GM21576 (cell line): ENCODE measurements at regions not wholly inside any gene's neighbourhood (a gene's known extent, or its start where the extent isn't known, plus 50 kb on each side); places are given as distances from the start of the nearest gene placed in this dataset.
"Not testable (repeated sequence)": the region's sequence is repeated elsewhere in the genome, so short reads cannot be mapped to it uniquely, and the experiment has no call there.

Experiments
- ATAC-seq: cut with Tn5 transposase; IDR thresholded peaks from one replicate; pipeline ENCODE4 v1.9.1; 2021; ENCODE audit warnings: mild to moderate bottlenecking, moderate library complexity; ENCODE audit not compliant: unreplicated experiment

DNA sequence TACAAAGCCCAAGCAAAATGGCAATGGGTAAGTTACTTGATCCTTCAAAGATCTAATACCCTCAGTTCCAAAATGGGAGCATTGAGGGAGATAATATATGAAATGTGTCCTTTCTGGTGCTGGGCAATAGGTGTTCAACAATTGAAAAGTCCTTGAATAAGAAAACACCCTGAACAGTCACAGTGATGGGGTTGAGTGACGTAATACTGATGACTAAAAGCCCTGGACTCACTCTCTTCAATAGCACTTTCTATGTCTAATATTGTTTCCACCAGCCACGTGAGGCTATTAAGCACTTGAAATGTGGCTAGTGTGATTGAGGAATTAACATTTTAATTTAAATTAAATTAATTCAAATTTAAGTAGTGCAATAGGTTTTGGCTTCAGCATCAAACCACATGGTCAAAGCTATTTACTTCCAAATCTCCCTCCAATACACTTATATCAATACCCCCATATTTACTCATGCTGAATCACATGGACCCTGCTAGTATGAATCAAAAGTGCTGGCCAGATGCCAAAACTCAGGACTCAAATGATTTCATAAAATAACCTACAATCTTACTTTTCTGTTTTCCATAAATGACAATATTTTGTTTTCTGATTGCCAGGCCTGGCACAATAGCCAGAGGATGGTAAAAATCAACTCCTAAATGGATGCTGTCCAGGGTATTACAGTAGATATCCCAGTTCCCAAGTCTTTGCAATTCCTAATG, 516.2 kb downstream of the HAPSTR1 start:
- ATAC-seq: no peak

- ATAC-seq: no peak
These were observed 519.3 kb downstream of the HAPSTR1 start for GRCh38 chr16:9610727-9611126.

- no peak for ATAC-seq
These were observed 520.8 kb downstream of the HAPSTR1 start for GRCh38 chr16:9612267-9612666.

GRCh38 chr16:9614389-9614788, 522.9 kb downstream of the HAPSTR1 start:
- no peak for ATAC-seq

DNA sequence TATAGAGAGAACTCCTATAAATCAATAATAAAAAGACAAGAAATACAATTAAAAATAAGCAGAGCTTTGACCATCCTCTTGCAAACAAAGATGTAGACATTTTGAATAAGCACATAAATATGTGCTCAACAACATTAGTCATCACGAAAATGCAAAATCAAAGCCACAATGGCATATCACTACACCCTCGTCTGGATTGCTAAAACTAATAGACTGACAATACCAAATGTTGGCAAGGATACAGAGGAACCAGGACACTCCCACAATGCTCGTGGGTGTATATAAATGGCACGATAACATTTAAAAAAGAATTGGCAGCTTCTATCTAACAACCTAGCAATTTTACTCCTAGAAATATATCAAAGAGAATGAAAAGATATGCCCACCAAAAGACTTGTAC, 530.8 kb downstream of the HAPSTR1 start:
- ATAC-seq: no peak

GRCh38 chr16:9625122-9625521, 533.7 kb downstream of the HAPSTR1 start:
- no peak for ATAC-seq

DNA sequence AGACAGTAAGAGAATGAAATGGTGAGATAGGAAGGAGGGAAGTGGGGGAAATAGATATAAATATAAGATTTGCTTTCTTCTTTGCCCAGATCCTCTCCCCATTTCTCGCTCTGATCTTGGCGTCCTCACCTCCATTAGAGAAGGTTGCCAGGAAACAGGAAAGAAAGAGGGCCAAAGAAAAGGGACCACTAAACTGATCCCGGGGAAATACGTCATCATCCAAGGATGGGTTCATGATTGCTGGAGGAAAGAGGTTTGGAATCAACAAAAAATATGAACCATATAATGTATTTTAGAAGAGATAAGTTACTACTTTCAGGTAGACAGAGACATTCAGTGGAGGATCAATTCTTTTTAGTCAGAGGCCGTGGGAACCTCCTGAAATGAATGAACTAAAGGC, 536.0 kb downstream of the HAPSTR1 start:
- ATAC-seq: no peak

- ATAC-seq: no peak
These were observed 538.7 kb downstream of the HAPSTR1 start for GRCh38 chr16:9630119-9630518.

DNA sequence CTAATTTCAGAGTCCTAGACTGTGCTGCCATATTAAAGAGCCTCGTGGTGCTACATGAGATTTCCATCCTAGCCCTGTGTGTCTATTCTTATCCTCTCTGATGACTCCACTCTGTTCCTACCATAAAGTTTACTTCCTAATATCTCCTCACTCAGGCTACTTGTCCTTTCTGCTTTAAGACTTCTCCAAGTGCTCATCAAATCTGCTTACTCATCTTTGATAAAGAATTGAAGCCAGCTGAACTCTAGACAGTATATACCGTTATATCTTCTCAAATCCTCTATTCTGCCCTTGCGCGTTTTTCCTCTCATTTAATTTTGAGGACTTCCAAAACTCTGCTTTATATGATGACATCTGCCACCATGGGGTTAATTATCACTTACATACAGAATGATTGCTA, 539.5 kb downstream of the HAPSTR1 start:
- no peak for ATAC-seq

- ATAC-seq: no peak
These were observed 542.4 kb downstream of the HAPSTR1 start for GRCh38 chr16:9633844-9634243.

DNA sequence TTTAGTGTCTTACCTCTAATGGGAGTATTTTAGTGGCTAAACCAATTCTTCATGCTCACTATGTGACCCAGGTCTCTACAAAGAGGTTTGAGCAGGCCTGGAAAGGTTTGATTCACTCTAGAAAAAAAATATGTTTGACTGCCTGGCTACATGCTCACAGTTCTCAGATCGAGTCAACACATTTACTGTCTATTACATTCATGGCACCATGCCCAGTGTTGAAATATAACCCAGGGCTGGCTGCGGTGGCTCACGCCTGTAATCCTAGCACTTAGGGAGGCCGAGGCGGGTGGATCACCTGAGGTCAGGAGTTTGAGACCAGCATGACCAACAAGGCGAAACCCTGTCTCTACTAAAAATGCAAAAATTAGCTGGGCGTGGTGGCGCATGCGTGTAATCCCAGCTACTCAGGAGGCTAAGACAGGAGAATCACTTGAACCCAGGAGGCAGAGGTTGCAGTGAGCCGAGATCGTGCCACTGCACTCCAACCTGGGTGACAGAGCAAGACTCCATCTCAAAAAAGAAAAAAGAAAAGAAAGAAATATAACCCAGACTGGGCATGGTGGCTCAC, 543.8 kb downstream of the HAPSTR1 start:
- not testable (repeated sequence) for ATAC-seq

- no peak for ATAC-seq
These were observed 538.0 kb downstream of the GRIN2A start for GRCh38 chr16:9644258-9644657.

DNA sequence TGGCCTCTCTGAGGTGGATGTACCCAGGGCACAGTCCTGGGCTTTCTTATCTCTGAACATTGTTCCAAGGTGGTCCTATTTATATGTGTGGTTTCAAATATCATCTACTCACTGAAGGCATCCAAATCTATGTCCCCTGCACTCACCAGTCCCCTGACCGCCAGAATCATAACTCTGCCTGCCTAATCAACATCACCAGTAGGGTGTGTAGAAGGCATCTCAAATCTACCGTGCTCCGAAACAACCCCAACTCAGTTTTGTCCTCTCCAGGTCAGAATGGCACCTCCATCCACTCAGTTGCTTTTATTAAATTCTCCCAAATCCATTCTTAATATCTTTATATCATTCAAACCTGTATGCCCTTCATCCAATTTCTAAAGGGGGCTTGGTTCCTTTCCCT, 536.3 kb downstream of the GRIN2A start:
- no peak for ATAC-seq

GRCh38 chr16:9647981-9648701, 534.1 kb downstream of the GRIN2A start:
- ATAC-seq: no peak

DNA sequence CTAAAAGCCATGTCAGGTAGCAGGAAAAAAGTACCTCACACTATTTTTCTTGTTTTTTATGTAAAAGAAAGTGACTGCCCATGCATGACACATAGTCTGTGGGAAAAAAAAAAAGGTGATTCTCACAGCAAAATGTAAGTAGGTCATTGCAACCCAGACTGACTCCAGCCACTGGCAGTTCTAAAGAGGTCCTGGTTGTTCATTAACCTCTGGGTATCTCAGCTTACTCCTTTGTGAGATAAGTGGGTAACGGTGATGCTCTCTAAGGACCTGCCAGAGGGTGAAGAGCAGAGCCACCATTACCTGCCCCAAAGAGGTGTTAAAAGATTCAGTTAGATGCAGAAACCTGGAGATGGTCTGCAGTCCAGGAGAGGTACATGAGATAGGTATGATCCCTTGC, 531.9 kb downstream of the GRIN2A start:
- ATAC-seq: no peak

GRCh38 chr16:9655051-9655450, 527.2 kb downstream of the GRIN2A start:
- no peak for ATAC-seq

GRCh38 chr16:9657641-9658040, 524.6 kb downstream of the GRIN2A start:
- ATAC-seq: no peak

- ATAC-seq: no peak
These were observed 524.1 kb downstream of the GRIN2A start for GRCh38 chr16:9658164-9658563.

GRCh38 chr16:9658586-9658985, 523.6 kb downstream of the GRIN2A start:
- ATAC-seq: no peak

GRCh38 chr16:9660898-9661297, 521.3 kb downstream of the GRIN2A start:
- no peak for ATAC-seq

DNA sequence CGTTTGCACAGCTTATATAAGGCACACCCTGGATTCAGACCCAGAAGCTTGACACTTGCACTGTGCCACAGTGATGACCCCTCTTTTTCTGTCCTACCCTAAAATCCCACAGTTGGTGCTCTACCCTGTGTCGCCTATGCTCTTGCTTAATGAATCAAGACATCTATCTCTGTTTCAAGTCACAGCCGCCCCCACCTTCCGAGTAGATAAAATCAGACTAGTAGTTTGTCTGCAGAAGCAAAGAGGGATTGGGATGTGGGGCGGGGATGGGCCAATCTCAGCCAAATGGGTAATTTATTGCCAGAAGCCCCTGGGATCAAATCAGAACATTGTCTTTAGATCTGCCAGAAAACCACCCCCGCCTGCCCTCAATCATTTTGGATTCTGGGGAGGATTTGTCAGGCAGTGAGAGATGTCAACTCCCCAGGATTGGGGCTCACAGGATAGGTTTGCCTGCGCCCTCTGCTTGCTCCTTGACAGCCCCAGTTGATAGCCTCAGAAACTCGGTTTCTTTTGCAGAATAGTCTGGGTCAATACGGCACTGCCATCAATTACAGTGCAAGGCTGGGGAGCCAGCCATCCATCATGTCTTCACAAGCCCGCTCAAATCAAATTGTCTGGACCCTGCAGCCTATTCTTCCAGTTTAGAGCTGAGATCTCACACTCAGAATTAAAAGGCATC, 520.8 kb downstream of the GRIN2A start:
- no peak for ATAC-seq

DNA sequence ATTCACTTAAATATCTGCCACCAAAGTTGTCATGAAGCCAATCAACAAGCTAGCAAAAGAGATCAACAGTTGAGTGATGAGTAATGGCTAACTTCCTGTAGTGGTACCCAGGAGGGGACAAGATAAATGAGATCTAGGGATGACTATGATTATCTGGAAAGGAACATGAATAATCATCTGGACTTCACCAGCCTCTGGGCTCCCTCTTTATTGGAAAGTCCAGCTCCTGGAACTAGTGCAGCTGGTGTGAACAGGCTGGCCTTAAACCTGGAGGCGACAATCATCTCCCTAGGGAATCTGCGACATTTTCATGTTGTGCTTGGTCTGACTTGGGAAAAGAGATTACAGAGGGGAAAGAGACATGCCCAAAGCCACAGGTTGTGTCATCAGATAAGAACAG, 518.6 kb downstream of the GRIN2A start:
- no peak for ATAC-seq
